ENCODE measurements at regions not wholly inside any gene's neighbourhood (a gene's known extent, or its start where the extent isn't known, plus 50 kb on each side); places are given as distances from the start of the nearest gene placed in this dataset.

DNA sequence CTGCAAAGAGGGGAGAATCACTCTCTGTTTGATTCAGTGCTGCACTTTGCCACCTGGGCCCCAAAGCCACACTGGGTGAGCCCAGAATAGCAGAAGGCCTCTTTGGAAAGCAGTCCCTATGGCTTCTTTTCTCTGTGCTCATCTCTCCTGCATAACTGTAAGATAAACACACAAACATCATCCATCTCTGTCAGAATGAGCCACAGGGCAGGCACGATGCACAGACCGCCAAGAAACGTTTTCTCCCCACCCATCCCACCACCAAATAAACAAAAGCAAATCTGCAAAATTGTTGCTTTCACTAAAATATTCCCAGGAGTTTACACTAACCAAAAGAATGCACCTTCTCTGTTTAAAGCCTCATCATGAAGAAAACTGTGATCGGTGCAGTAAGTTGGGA, 196.4 kb upstream of the POU2AF2 start (continued):
- TF ChIP-seq, protein P1, sequence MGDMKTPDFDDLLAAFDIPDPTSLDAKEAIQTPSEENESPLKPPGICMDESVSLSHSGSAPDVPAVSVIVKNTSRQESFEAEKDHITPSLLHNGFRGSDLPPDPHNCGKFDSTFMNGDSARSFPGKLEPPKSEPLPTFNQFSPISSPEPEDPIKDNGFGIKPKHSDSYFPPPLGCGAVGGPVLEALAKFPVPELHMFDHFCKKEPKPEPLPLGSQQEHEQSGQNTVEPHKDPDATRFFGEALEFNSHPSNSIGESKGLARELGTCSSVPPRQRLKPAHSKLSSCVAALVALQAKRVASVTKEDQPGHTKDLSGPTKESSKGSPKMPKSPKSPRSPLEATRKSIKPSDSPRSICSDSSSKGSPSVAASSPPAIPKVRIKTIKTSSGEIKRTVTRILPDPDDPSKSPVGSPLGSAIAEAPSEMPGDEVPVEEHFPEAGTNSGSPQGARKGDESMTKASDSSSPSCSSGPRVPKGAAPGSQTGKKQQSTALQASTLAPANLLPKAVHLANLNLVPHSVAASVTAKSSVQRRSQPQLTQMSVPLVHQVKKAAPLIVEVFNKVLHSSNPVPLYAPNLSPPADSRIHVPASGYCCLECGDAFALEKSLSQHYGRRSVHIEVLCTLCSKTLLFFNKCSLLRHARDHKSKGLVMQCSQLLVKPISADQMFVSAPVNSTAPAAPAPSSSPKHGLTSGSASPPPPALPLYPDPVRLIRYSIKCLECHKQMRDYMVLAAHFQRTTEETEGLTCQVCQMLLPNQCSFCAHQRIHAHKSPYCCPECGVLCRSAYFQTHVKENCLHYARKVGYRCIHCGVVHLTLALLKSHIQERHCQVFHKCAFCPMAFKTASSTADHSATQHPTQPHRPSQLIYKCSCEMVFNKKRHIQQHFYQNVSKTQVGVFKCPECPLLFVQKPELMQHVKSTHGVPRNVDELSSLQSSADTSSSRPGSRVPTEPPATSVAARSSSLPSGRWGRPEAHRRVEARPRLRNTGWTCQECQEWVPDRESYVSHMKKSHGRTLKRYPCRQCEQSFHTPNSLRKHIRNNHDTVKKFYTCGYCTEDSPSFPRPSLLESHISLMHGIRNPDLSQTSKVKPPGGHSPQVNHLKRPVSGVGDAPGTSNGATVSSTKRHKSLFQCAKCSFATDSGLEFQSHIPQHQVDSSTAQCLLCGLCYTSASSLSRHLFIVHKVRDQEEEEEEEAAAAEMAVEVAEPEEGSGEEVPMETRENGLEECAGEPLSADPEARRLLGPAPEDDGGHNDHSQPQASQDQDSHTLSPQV (IDR thresholded peaks at IDR 0.05): no peak
- TF ChIP-seq MYC (IDR thresholded peaks at IDR 0.05; ENCODE audit: insufficient read depth, insufficient read length, insufficient replicate concordance, low read length, severe bottlenecking) (no peak), EED (IDR thresholded peaks at IDR 0.05; ENCODE audit: low read depth) (no peak), ZZZ3 (IDR thresholded peaks at IDR 0.05; ENCODE audit: control insufficient read depth, insufficient read length, low read depth) (no peak), RUNX3 (IDR thresholded peaks at IDR 0.05; ENCODE audit: low read length) (no peak)

DNA sequence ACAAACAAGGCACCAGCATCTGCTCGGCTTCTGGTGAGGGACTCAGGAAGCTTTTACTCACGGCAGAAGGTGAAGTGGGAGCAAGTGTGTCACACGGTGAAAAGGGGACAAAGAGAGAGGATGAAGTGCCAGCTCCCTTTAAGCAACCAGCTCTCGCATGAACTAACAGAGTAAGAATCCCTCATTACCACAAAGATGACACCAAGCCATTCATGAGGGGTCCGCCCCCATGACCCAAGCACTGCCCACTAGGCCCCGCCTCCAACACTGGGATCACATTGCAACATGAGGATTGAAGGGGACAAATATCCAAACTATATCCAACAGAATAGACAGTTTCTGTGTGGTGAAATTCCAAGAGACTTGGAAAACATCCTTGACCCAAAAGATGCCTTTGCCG, 198.2 kb upstream of the POU2AF2 start:
- FAIRE-seq (no peak), DNase-seq (ENCODE audit: low read depth, low spot score) (no peak), ATAC-seq (no peak)
- in situ Hi-C loops (cut with MboI) (no loop called here), intact Hi-C loops (cut with micrococcal nuclease; ENCODE audit: unreplicated experiment) (no loop called here)
- Histone ChIP-seq H3K79me2 (ENCODE audit: control insufficient read depth, insufficient read depth, low read length) (no peaks in the 10 kb centered on the region), H2AFZ (ENCODE audit: control insufficient read depth, low read depth, low read length) (no peak overlapping the region), H3K4me3 (no peak overlapping the region), H3K4me1 (ENCODE audit: control insufficient read depth, insufficient read depth, low read length) (no peaks in the 10 kb centered on the region), H3K36me3 (ENCODE audit: control insufficient read depth in 2 of 2, insufficient read depth in 2 of 2, low read length in 1 of 2) (no peaks in the 10 kb centered on the region), H3K9me3 (replicated peaks; ENCODE audit: control insufficient read depth, insufficient read depth, low read length) (no peaks in the 10 kb centered on the region), H3K27me3 (replicated peaks in 1 of 2; ENCODE audit: control insufficient read depth in 2 of 2, insufficient read depth in 2 of 2, low read length in 1 of 2) (no peaks in the 10 kb centered on the region), H3K27ac (ENCODE audit: control insufficient read depth, insufficient read depth) (no peak overlapping the region), H3K9ac (ENCODE audit: control insufficient read depth, insufficient read depth, low read length) (no peak overlapping the region), H4K20me1 (ENCODE audit: control insufficient read depth, insufficient read depth) (no peaks in the 10 kb centered on the region), H3K4me2 (ENCODE audit: control insufficient read depth, insufficient read depth) (no peak overlapping the region)
- ChIA-PET SMC1A (ENCODE audit: uncharacterized antibody, unreplicated experiment) (no interaction called here), RAD21 (ENCODE audit: unreplicated experiment) (no interaction called here), POLR2A (no interaction called here), CTCF (no interaction called here)
- 78% methylated on average over 7 of the region's 7 CpGs for WGBS (ENCODE audit: insufficient coverage, insufficient replicate concordance, low lambda C conversion rate, missing lambda C conversion rate)
- no TSS peak for BruUV-seq (replicated peaks)
- TF ChIP-seq, protein P2, sequence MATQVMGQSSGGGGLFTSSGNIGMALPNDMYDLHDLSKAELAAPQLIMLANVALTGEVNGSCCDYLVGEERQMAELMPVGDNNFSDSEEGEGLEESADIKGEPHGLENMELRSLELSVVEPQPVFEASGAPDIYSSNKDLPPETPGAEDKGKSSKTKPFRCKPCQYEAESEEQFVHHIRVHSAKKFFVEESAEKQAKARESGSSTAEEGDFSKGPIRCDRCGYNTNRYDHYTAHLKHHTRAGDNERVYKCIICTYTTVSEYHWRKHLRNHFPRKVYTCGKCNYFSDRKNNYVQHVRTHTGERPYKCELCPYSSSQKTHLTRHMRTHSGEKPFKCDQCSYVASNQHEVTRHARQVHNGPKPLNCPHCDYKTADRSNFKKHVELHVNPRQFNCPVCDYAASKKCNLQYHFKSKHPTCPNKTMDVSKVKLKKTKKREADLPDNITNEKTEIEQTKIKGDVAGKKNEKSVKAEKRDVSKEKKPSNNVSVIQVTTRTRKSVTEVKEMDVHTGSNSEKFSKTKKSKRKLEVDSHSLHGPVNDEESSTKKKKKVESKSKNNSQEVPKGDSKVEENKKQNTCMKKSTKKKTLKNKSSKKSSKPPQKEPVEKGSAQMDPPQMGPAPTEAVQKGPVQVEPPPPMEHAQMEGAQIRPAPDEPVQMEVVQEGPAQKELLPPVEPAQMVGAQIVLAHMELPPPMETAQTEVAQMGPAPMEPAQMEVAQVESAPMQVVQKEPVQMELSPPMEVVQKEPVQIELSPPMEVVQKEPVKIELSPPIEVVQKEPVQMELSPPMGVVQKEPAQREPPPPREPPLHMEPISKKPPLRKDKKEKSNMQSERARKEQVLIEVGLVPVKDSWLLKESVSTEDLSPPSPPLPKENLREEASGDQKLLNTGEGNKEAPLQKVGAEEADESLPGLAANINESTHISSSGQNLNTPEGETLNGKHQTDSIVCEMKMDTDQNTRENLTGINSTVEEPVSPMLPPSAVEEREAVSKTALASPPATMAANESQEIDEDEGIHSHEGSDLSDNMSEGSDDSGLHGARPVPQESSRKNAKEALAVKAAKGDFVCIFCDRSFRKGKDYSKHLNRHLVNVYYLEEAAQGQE (IDR thresholded peaks at IDR 0.05; ENCODE audit: low read depth, low read length): no peak
- TF ChIP-seq PML (IDR thresholded peaks at IDR 0.05; ENCODE audit: low read length) (no peak), MEF2A (IDR thresholded peaks at IDR 0.05; ENCODE audit: insufficient read depth, low read depth, low read length) (no peak), IKZF2 (IDR thresholded peaks at IDR 0.05) (no peak), EP300 (IDR thresholded peaks at IDR 0.05; ENCODE audit: borderline replicate concordance in 1 of 2, control insufficient read depth in 1 of 2, low read depth in 2 of 2, low read length in 2 of 2) (no peak), ZNF274 (IDR thresholded peaks at IDR 0.05; ENCODE audit: insufficient read depth, insufficient read length) (no peak), TCF7 (IDR thresholded peaks at IDR 0.05; ENCODE audit: borderline replicate concordance) (no peak), SIX5 (IDR thresholded peaks at IDR 0.05; ENCODE audit: low read depth, low read length, severe bottlenecking) (no peak), BHLHE40 (IDR thresholded peaks at IDR 0.05; ENCODE audit: borderline replicate concordance in 1 of 2, low read depth in 2 of 2, low read length in 1 of 2) (no peak), HCFC1 (IDR thresholded peaks at IDR 0.05; ENCODE audit: low read length) (no peak)
- TF ChIP-seq, protein P3, sequence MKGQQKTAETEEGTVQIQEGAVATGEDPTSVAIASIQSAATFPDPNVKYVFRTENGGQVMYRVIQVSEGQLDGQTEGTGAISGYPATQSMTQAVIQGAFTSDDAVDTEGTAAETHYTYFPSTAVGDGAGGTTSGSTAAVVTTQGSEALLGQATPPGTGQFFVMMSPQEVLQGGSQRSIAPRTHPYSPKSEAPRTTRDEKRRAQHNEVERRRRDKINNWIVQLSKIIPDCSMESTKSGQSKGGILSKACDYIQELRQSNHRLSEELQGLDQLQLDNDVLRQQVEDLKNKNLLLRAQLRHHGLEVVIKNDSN (IDR thresholded peaks at IDR 0.05; ENCODE audit: borderline replicate concordance, extremely low read length, insufficient read depth, low read depth, low read length): no peak

Data from GM12878 (cell line).